Osteoblast (primary cell): ENCODE measurements at regions not wholly inside any gene's neighbourhood (a gene's known extent, or its start where the extent isn't known, plus 50 kb on each side); places are given as distances from the start of the nearest gene placed in this dataset.

Experiments
- DNase-seq: peaks from one replicate; pipeline ENCODE4 v3.0.0; 2011; ENCODE audit warnings: low spot score, mixed read lengths; ENCODE audit not compliant: insufficient read length; ENCODE audit errors: missing footprints
- H2AFZ ChIP-seq: 2 replicates; pipeline ENCODE4 v1.6.0; 2011; ENCODE audit warnings: mild to moderate bottlenecking, low read length
- H3K27ac ChIP-seq: 2 replicates; pipeline ENCODE4 v1.5.1; 2011; ENCODE audit warnings: mild to moderate bottlenecking, low read depth, low read length, moderate library complexity
- H3K27me3 ChIP-seq: 2 replicates; pipeline ENCODE4 v1.6.0; 2012; ENCODE audit warnings: mild to moderate bottlenecking, control low read depth, inconsistent platforms, low read length, moderate library complexity; ENCODE audit not compliant: insufficient read depth
- H3K36me3 ChIP-seq: 2 replicates; pipeline ENCODE4 v1.5.1; 2011; ENCODE audit warnings: mild to moderate bottlenecking, low read length, control low read depth, moderate library complexity; ENCODE audit not compliant: insufficient read depth
- H3K4me1 ChIP-seq: 2 replicates; pipeline ENCODE4 v1.5.1; 2011; ENCODE audit warnings: mild to moderate bottlenecking, low read length, control low read depth, moderate library complexity; ENCODE audit not compliant: insufficient read depth
- H3K4me2 ChIP-seq: 2 replicates; pipeline ENCODE4 v1.6.0; 2011; ENCODE audit warnings: mild to moderate bottlenecking, low read length; ENCODE audit not compliant: insufficient read depth
- H3K4me3 ChIP-seq: fragments of 200-600 bp; sonication (generic); 3 replicates; pipeline ENCODE4 v1.5.1; 2012; ENCODE audit warnings: mild to moderate bottlenecking, low read length, inconsistent platforms; ENCODE audit not compliant: insufficient read depth
- H3K79me2 ChIP-seq: 2 replicates; pipeline ENCODE4 v1.6.0; 2012; ENCODE audit warnings: mild to moderate bottlenecking, low read length, control low read depth, inconsistent platforms; ENCODE audit not compliant: insufficient read depth
- H3K9me3 ChIP-seq: 2 replicates; pipeline ENCODE4 v1.5.1; 2011; ENCODE audit warnings: low read depth, low read length, control low read depth
- H4K20me1 ChIP-seq: 2 replicates; pipeline ENCODE4 v1.6.0; 2012; ENCODE audit warnings: mild to moderate bottlenecking, low read length, control low read depth; ENCODE audit not compliant: insufficient read depth
- CTCF ChIP-seq: IDR thresholded peaks from 2 replicates; pipeline ENCODE4 v1.5.1; 2011; ENCODE audit warnings: mild to moderate bottlenecking, low read depth, low read length, moderate library complexity; ENCODE audit errors: extremely low read depth

- H3K4me1 ChIP-seq: no peaks in the 10 kb centered on the region
- no peak overlapping the region for H3K27ac ChIP-seq
- no peaks in the 10 kb centered on the region for H3K79me2 ChIP-seq
- H4K20me1 ChIP-seq: no peaks in the 10 kb centered on the region
- peak overlapping the region; percentile 56 for H2AFZ ChIP-seq
- H3K4me3 ChIP-seq: no peak overlapping the region
- no peak for TF ChIP-seq CTCF
- H3K9me3 ChIP-seq: no peaks in the 10 kb centered on the region
- no peaks in the 10 kb centered on the region for H3K27me3 ChIP-seq
- no peaks in the 10 kb centered on the region for H3K36me3 ChIP-seq
- DNase-seq: no peak
- H3K4me2 ChIP-seq: no peak overlapping the region
Observed at GRCh38 chr4:188680004-188680666, 540.9 kb downstream of the TRIML1 start.

GRCh38 chr4:188680667-188681063, 541.4 kb downstream of the TRIML1 start:
- no peaks in the 10 kb centered on the region for H3K79me2 ChIP-seq

GRCh38 chr4:188682321-188682720, 543.1 kb downstream of the TRIML1 start:
- H3K4me1 ChIP-seq: no peaks in the 10 kb centered on the region
- no peak overlapping the region for H3K4me2 ChIP-seq
- no peaks in the 10 kb centered on the region for H3K36me3 ChIP-seq
- DNase-seq: no peak
- no peak overlapping the region for H2AFZ ChIP-seq
- no peaks in the 10 kb centered on the region for H3K27me3 ChIP-seq
- H3K27ac ChIP-seq: no peak overlapping the region
- no peaks in the 10 kb centered on the region for H3K79me2 ChIP-seq
- no peaks in the 10 kb centered on the region for H4K20me1 ChIP-seq
- H3K9me3 ChIP-seq: no peaks in the 10 kb centered on the region
- TF ChIP-seq CTCF: no peak
- H3K4me3 ChIP-seq: no peak overlapping the region

More at GRCh38 chr4:188680667-188681063, 541.4 kb downstream of the TRIML1 start:
- H3K27ac ChIP-seq: no peak overlapping the region
- no peaks in the 10 kb centered on the region for H3K4me1 ChIP-seq
- H4K20me1 ChIP-seq: no peaks in the 10 kb centered on the region
- no peak overlapping the region for H3K4me3 ChIP-seq
- H3K9me3 ChIP-seq: no peaks in the 10 kb centered on the region
- no peak overlapping the region for H3K4me2 ChIP-seq
- no peaks in the 10 kb centered on the region for H3K36me3 ChIP-seq
- no peak for DNase-seq
- H3K27me3 ChIP-seq: no peaks in the 10 kb centered on the region
- H2AFZ ChIP-seq: no peak overlapping the region
- no peak for TF ChIP-seq CTCF

- DNase-seq: no peak
- no peaks in the 10 kb centered on the region for H3K27me3 ChIP-seq
- no peak overlapping the region for H3K4me3 ChIP-seq
- H2AFZ ChIP-seq: no peak overlapping the region
- H4K20me1 ChIP-seq: no peaks in the 10 kb centered on the region
- no peaks in the 10 kb centered on the region for H3K9me3 ChIP-seq
- no peaks in the 10 kb centered on the region for H3K4me1 ChIP-seq
- no peak overlapping the region for H3K27ac ChIP-seq
- H3K4me2 ChIP-seq: no peak overlapping the region
- no peak for TF ChIP-seq CTCF
- H3K36me3 ChIP-seq: no peaks in the 10 kb centered on the region
- no peaks in the 10 kb centered on the region for H3K79me2 ChIP-seq
Observed at GRCh38 chr4:188683571-188683970, 544.3 kb downstream of the TRIML1 start.
